Kidney (tissue), 13 donors: ENCODE measurements at regions not wholly inside any gene's neighbourhood (a gene's known extent, or its start where the extent isn't known, plus 50 kb on each side); places are given as distances from the start of the nearest gene placed in this dataset.

Source experiments
- DNase-seq, 5 donors: peaks; one replicate each; pipeline ENCODE4 v3.0.0-alpha.2; 2013 to 2020
- FAIRE-seq: peaks from 2 replicates; lab custom pipeline; 2012; peaks lifted over from hg19 to GRCh38; lab: Jason Lieb, UNC
- H3K27ac ChIP-seq, 2 donors: one replicate each; pipeline ENCODE4 v1.7.0; 2013; ENCODE audit warnings: low read depth in 2 of 2, low read length in 2 of 2, inconsistent platforms in 1 of 2
- H3K27me3 ChIP-seq: one replicate; pipeline ENCODE4 v1.7.1; 2013; ENCODE audit warnings: low read length, inconsistent platforms; ENCODE audit not compliant: control insufficient read depth, insufficient read depth
- H3K36me3 ChIP-seq, 3 donors: one replicate each; pipeline versions ENCODE4 v1.7.0 to v1.7.1; 2013; ENCODE audit warnings: low read length in 3 of 3, control low read depth in 1 of 3, inconsistent platforms in 1 of 3; ENCODE audit not compliant: insufficient read depth in 3 of 3, control insufficient read depth in 2 of 3
- H3K4me1 ChIP-seq, 3 donors: one replicate each; pipeline versions ENCODE4 v1.7.0 to v1.7.1; 2013; ENCODE audit warnings: low read length in 3 of 3, inconsistent platforms in 1 of 3, low read depth in 1 of 3; ENCODE audit not compliant: control insufficient read depth in 2 of 3, insufficient read depth in 2 of 3
- H3K4me3 ChIP-seq, 3 donors: one replicate each; pipeline versions ENCODE4 v1.7.0 to v1.8.1; 2013; ENCODE audit warnings: low read length in 3 of 3, control low read depth in 1 of 3, inconsistent platforms in 1 of 3
- H3K9ac ChIP-seq, 3 donors: one replicate each; pipeline versions ENCODE4 v1.7.0 to v1.7.1; 2013; ENCODE audit warnings: low read length in 3 of 3, control low read depth in 1 of 3, inconsistent platforms in 1 of 3
- H3K9me3 ChIP-seq, 3 donors: one replicate each; pipeline versions ENCODE4 v1.7.0 to v1.7.1; 2013; ENCODE audit warnings: low read length in 3 of 3, control low read depth in 1 of 3, inconsistent platforms in 1 of 3; ENCODE audit not compliant: control insufficient read depth in 2 of 3, insufficient read depth in 1 of 3
- intact Hi-C: fragments of 100-400 bp; cut with DNase I; formaldehyde crosslinking; loops from one replicate; pipeline ENCODE4 v1.11.1; 2022
- TF ChIP-seq, protein P1 (sequence below): IDR thresholded peaks from 3 replicates; pipeline ENCODE4 v1.5.1; 2012; ENCODE audit warnings: mild to moderate bottlenecking, moderate library complexity, borderline replicate concordance; ENCODE audit not compliant: insufficient read depth; ENCODE audit errors: extremely low read depth
- donor health status: control.
- donor health status: control.
- donor health status: control.
- donor health status: control.
- donor health status: control.
- donor health status: DM: yes; HTN: yes; CAD: no.
- donor health status: Normal renal cell carcinoma (clear cell type).

DNA sequence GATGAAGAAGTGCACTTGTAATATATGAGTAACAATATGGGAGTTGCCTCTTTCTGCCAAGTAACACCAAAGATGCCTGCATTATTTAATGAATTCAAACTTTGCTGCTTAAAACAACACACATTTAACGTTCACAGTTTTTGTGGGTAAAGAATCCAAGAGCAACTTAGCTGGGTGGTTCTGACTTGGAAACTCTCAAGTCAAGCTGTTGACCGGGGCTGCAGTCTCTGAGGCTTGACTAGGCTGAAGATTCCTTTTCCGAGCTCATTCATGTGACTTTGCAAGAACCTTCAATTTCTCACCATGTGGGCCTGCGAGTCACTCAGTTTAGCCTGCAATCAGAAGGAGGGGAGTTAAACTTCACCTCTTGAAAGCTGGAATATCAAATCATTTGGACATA is 53.0 kb upstream of the TRPC7 start:
- Histone ChIP-seq H3K27me3 (no peaks in the 10 kb centered on the region), H3K9me3 (no peaks in the 10 kb centered on the region), H3K36me3 (no peaks in the 10 kb centered on the region), H3K4me1 (peaks cover 0 to 5% (median 0%) of the 10 kb centered on the region in 3 donors), H3K4me3 (no peak overlapping the region), H3K9ac (no peak overlapping the region), H3K27ac (no peak overlapping the region)
- intact Hi-C loops, result no loop called here
- no peak for DNase-seq
- FAIRE-seq, result no peak
- TF ChIP-seq, protein P1, sequence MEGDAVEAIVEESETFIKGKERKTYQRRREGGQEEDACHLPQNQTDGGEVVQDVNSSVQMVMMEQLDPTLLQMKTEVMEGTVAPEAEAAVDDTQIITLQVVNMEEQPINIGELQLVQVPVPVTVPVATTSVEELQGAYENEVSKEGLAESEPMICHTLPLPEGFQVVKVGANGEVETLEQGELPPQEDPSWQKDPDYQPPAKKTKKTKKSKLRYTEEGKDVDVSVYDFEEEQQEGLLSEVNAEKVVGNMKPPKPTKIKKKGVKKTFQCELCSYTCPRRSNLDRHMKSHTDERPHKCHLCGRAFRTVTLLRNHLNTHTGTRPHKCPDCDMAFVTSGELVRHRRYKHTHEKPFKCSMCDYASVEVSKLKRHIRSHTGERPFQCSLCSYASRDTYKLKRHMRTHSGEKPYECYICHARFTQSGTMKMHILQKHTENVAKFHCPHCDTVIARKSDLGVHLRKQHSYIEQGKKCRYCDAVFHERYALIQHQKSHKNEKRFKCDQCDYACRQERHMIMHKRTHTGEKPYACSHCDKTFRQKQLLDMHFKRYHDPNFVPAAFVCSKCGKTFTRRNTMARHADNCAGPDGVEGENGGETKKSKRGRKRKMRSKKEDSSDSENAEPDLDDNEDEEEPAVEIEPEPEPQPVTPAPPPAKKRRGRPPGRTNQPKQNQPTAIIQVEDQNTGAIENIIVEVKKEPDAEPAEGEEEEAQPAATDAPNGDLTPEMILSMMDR, result no peak
